GM21381 (cell line): ENCODE measurements at regions not wholly inside any gene's neighbourhood (a gene's known extent, or its start where the extent isn't known, plus 50 kb on each side); places are given as distances from the start of the nearest gene placed in this dataset.
A peak's percentile ranks its signal among the peaks of the same experiment; 100 is the strongest.
"Not testable (repeated sequence)": the region's sequence is repeated elsewhere in the genome, so short reads cannot be mapped to it uniquely, and the experiment has no call there.

Experiments
- ATAC-seq: cut with Tn5 transposase; IDR thresholded peaks from one replicate; pipeline ENCODE4 v1.9.1; 2021; ENCODE audit warnings: mild to moderate bottlenecking, moderate library complexity; ENCODE audit not compliant: unreplicated experiment

- ATAC-seq, result peak; percentile 48
Measured at GRCh38 chr2:87630892-87631291, 117.0 kb upstream of the PLGLB2 start.

GRCh38 chr2:87631402-87631801 lies 116.5 kb upstream of the PLGLB2 start:
- not testable (repeated sequence) for ATAC-seq

GRCh38 chr2:87633287-87633963 lies 114.5 kb upstream of the PLGLB2 start:
- ATAC-seq, result not testable (repeated sequence)

- ATAC-seq, result not testable (repeated sequence)
Measured at GRCh38 chr2:87634106-87634505, 113.8 kb upstream of the PLGLB2 start.

GRCh38 chr2:87634971-87635650 lies 112.8 kb upstream of the PLGLB2 start:
- not testable (repeated sequence) for ATAC-seq

- not testable (repeated sequence) for ATAC-seq
Measured at GRCh38 chr2:87636246-87636645, 111.6 kb upstream of the PLGLB2 start.

GRCh38 chr2:87636735-87637134 lies 111.2 kb upstream of the PLGLB2 start:
- not testable (repeated sequence) for ATAC-seq

GRCh38 chr2:87637249-87637990 lies 110.5 kb upstream of the PLGLB2 start:
- ATAC-seq, result not testable (repeated sequence)

- not testable (repeated sequence) for ATAC-seq
Measured at GRCh38 chr2:87638114-87638807, 109.6 kb upstream of the PLGLB2 start.

- not testable (repeated sequence) for ATAC-seq
Measured at GRCh38 chr2:87638872-87639271, 109.0 kb upstream of the PLGLB2 start.

- not testable (repeated sequence) for ATAC-seq
Measured at GRCh38 chr2:87639801-87640440, 108.0 kb upstream of the PLGLB2 start.

GRCh38 chr2:87640961-87641563 lies 106.8 kb upstream of the PLGLB2 start:
- ATAC-seq, result not testable (repeated sequence)

GRCh38 chr2:87643165-87643564 lies 104.7 kb upstream of the PLGLB2 start:
- not testable (repeated sequence) for ATAC-seq

- not testable (repeated sequence) for ATAC-seq
Measured at GRCh38 chr2:87647737-87648498, 100.0 kb upstream of the PLGLB2 start.

- not testable (repeated sequence) for ATAC-seq
Measured at GRCh38 chr2:87648815-87649214, 99.1 kb upstream of the PLGLB2 start.

- ATAC-seq, result not testable (repeated sequence)
Measured at GRCh38 chr2:87649871-87650270, 98.0 kb upstream of the PLGLB2 start.

GRCh38 chr2:87650837-87651236 lies 97.0 kb upstream of the PLGLB2 start:
- not testable (repeated sequence) for ATAC-seq

- ATAC-seq, result not testable (repeated sequence)
Measured at GRCh38 chr2:87651589-87651988, 96.3 kb upstream of the PLGLB2 start.

GRCh38 chr2:87653373-87653772 lies 94.5 kb upstream of the PLGLB2 start:
- ATAC-seq, result not testable (repeated sequence)
